GM12874 (cell line): ENCODE measurements at regions not wholly inside any gene's neighbourhood (a gene's known extent, or its start where the extent isn't known, plus 50 kb on each side); places are given as distances from the start of the nearest gene placed in this dataset.

Experiments
- TF ChIP-seq, protein P1 (sequence below): IDR thresholded peaks from 2 replicates; pipeline ENCODE4 v1.5.1; 2011; ENCODE audit warnings: low read depth, mild to moderate bottlenecking, control low read depth, low read length, moderate library complexity; ENCODE audit not compliant: insufficient read depth

DNA sequence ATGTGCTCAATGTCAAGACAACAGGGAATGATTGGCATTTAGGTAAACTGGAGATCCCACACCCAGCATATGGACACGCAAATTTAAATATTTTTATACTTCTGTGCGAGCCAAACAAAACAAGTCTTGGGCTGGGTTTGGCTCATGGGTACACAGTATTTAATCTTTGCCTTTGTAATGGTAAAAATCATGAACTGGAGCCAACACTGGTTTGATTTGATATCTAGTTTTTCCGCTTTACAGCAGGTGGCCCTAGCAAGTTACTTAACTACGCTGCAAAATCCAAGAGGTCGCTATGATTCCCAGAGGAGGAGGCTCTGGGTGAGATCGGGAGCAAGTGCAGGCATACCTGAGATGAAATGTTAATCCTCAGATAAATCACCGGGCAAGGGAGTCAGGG is 207.9 kb upstream of the SATB1 start:
- TF ChIP-seq, protein P1, sequence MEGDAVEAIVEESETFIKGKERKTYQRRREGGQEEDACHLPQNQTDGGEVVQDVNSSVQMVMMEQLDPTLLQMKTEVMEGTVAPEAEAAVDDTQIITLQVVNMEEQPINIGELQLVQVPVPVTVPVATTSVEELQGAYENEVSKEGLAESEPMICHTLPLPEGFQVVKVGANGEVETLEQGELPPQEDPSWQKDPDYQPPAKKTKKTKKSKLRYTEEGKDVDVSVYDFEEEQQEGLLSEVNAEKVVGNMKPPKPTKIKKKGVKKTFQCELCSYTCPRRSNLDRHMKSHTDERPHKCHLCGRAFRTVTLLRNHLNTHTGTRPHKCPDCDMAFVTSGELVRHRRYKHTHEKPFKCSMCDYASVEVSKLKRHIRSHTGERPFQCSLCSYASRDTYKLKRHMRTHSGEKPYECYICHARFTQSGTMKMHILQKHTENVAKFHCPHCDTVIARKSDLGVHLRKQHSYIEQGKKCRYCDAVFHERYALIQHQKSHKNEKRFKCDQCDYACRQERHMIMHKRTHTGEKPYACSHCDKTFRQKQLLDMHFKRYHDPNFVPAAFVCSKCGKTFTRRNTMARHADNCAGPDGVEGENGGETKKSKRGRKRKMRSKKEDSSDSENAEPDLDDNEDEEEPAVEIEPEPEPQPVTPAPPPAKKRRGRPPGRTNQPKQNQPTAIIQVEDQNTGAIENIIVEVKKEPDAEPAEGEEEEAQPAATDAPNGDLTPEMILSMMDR: no peak

DNA sequence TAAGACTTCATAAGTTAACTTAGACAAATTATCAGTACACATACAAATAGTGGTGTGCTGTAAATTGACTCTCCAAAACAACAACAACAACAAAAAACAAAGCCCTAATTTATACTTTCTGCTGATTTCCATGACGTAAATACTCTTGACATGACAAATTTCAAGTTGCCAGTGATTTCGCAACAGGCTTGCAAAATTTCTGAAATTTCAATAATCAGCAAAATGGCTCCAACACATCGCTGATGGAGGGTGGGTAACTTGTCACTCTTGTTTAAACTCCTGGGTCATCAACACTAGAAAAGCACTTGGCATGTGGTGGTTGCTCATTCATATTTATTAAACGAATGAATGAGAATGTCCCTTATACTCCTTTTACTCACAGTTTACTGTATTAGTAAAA is 205.2 kb upstream of the SATB1 start:
- TF ChIP-seq, protein P1: no peak

DNA sequence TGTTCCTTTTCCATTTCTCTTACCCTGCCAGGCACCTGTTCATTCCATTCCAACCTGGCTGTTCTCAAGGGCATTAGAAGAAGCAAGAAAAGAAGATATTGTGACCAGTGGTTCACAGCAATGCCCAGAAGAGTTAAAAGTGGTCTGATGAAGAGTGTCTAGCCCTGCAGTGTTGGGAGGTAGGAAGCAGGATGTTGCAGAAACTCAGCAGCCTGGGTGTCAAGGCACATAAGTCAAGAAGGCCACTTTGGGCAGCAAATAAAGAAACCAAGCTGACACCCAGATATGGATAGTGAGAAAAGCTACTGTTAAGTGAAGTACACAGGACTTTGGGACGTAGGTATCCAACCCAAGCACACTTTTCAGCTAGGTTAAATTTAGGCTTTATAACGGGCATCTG is 199.9 kb upstream of the SATB1 start:
- TF ChIP-seq, protein P1: no peak

DNA sequence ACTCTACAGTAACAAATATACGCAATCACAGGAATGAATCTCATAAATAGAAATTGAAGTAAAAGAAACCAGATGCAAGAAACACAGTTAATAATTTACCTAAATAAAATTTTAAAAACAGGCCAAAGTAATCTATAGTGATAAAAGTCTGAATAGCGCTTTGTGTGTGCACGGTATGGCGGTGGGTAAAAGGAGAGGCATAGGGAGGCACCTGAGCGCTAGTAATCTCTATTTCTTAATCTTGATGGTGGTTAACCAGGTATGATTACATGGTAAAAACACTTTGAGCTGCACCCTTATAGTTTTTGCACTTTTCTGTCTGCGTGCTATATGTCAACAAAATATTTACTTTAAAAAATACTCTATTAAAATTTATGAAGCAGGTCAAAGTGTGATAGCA is 198.1 kb upstream of the SATB1 start:
- TF ChIP-seq, protein P1: no peak

DNA sequence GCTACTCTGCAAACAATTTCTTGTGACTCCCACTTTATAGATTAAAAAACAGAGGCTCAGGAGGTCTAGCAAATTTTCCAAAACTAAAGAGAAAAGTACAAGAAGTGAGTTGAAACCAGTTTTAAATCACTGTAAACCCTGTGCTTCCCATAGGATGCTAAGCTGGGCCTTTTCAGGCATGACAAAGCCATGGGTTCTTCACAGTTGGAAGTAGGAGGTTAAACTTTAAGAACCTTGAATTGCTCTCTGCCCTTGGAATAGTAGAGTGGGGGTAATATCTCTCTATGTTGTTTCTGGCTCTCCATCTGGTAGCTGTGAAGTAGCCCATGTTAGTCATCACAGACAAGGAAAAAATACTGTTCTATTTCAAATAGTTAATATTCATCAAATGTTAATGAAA is 193.6 kb upstream of the SATB1 start:
- TF ChIP-seq, protein P1: no peak

DNA sequence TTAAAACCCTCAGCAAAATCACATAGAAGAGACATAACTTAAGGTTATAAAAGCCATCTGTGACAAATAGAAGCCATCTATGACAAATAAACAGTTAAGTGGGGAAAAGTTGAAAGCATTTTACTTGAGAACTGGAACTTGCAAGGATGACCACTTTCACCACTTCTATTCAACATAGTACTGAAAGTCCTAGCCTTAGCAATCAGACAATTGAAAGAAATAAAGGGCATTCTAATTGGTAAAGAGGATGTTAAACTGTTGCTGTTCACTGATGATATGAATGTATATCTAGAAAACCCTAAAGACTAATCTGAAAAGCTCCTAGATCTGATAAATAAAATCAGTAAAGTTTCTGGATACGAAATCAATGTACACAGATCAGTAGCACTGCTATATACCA is 186.9 kb upstream of the SATB1 start:
- TF ChIP-seq, protein P1: no peak

DNA sequence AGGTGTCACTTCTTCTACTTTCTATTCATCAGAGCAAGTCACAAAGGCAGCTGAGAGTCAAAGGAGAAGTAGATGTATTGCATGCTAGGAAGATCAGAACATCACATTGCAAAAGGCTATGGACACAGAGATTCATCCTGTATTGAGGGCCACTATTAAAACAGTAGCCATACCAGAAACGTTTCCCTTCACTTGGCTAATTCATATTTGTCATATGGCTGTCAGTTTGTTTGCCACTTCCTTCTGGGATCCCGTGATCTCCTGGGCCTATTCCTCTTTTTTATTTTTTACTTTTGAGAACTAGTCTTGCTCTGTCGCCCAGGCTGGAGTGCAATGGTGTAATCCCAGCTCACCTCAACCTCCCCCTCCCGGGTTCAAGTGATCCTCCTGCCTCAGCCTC is 184.0 kb upstream of the SATB1 start:
- TF ChIP-seq, protein P1: no peak

DNA sequence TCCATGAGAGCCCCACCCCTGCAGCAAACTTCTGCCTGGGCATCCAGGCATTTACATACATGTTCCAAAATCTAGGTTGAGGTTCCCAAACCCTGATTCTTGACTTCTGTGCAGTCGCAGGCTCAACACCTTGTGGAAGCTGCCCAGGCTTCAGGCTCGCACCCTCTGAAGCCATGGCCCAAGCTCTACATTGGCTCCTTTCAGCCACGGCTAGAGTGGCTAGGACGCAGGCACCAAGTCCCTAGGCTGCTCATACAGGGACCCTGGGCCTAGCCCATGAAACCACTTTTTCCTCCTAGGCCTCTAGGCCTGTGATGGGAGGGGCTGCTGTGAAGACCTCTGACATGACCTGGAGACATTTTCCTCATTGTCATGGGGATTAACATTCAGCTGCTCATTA is 172.8 kb upstream of the SATB1 start:
- TF ChIP-seq, protein P1: no peak
